Mucosa of descending colon (tissue), 3 donors: ENCODE measurements at regions not wholly inside any gene's neighbourhood (a gene's known extent, or its start where the extent isn't known, plus 50 kb on each side); places are given as distances from the start of the nearest gene placed in this dataset.

Source experiments
- ATAC-seq: fragments of 200-7000 bp; cut with Tn5 transposase; one replicate; pipeline ENCODE4 v1.9.1; 2020; ENCODE audit warnings: mild to moderate bottlenecking, moderate library complexity
- DNase-seq, 3 donors: peaks; one replicate each; pipeline ENCODE4 v3.0.0-alpha.2; 2020
- H3K36me3 ChIP-seq: fragments of 200-600 bp; one replicate; pipeline ENCODE4 v1.8.0; 2021; ENCODE audit warnings: low read depth, mild to moderate bottlenecking
- H3K4me1 ChIP-seq: fragments of 200-600 bp; one replicate; pipeline ENCODE4 v1.8.0; 2021; ENCODE audit warnings: low read depth, mild to moderate bottlenecking
- H3K4me3 ChIP-seq: fragments of 200-600 bp; one replicate; pipeline ENCODE4 v1.8.0; 2021; ENCODE audit warnings: mild to moderate bottlenecking
- H3K9me3 ChIP-seq: fragments of 200-600 bp; one replicate; pipeline ENCODE4 v1.8.0; 2021; ENCODE audit warnings: mild to moderate bottlenecking
- CTCF ChIP-seq: fragments of 200-600 bp; IDR thresholded peaks from one replicate; pipeline ENCODE4 v1.8.0; 2022; ENCODE audit warnings: antibody characterized with exemption, mild to moderate bottlenecking
- intact Hi-C, 2 donors: fragments of 100-400 bp; cut with DNase I in 1 of 2; cut with micrococcal nuclease in 1 of 2; formaldehyde crosslinking; loops; one replicate each; pipeline versions ENCODE4 v1.11.0 to v1.11.1; 2022; cut with DNase I, micrococcal nuclease
- donor health status: DM: no; HTN: no; CAD: no; lungs with moderate emphysema.
- donor health status: DM: no; HTN: no; CAD: no.
- donor health status: DM: no; HTN: yes; CAD: no.

- H3K4me1 ChIP-seq: peaks cover 4% of the 10 kb centered on the region
- intact Hi-C loops: no loop called here
- TF ChIP-seq CTCF: no peak
- ATAC-seq (no peak), DNase-seq (no peak)
- no peak overlapping the region for H3K4me3 ChIP-seq
- H3K9me3 ChIP-seq: no peaks in the 10 kb centered on the region
- H3K36me3 ChIP-seq: no peaks in the 10 kb centered on the region
Observed at GRCh38 chr10:3672220-3672619, 112.8 kb downstream of the KLF6 start.

- no peaks in the 10 kb centered on the region for H3K9me3 ChIP-seq
- H3K4me3 ChIP-seq: no peak overlapping the region
- DNase-seq (no peak), ATAC-seq (no peak)
- peaks cover 4% of the 10 kb centered on the region for H3K4me1 ChIP-seq
- intact Hi-C loops: no loop called here
- no peaks in the 10 kb centered on the region for H3K36me3 ChIP-seq
- TF ChIP-seq CTCF: no peak
Observed at GRCh38 chr10:3671386-3671955, 113.5 kb downstream of the KLF6 start.

GRCh38 chr10:3668966-3669330, 116.1 kb downstream of the KLF6 start:
- Histone ChIP-seq H3K4me1 (peaks cover 4% of the 10 kb centered on the region), H3K36me3 (no peaks in the 10 kb centered on the region), H3K4me3 (no peak overlapping the region), H3K9me3 (no peaks in the 10 kb centered on the region)
- TF ChIP-seq CTCF: no peak
- peak; percentile 63 for ATAC-seq
- DNase-seq: no peak
- intact Hi-C loops: no loop called here

- TF ChIP-seq CTCF: no peak
- H3K9me3 ChIP-seq: no peaks in the 10 kb centered on the region
- no peak overlapping the region for H3K4me3 ChIP-seq
- no peaks in the 10 kb centered on the region for H3K36me3 ChIP-seq
- ATAC-seq (peak; percentile 88), DNase-seq (peak; percentile 52 to 76 (median 68))
- intact Hi-C loops: no loop called here
- peaks cover 4% of the 10 kb centered on the region for H3K4me1 ChIP-seq
Observed at GRCh38 chr10:3668276-3668965, 116.6 kb downstream of the KLF6 start.

GRCh38 chr10:3666525-3667302, 118.3 kb downstream of the KLF6 start:
- no peak for TF ChIP-seq CTCF
- Histone ChIP-seq H3K4me3 (no peak overlapping the region), H3K4me1 (peaks cover 4% of the 10 kb centered on the region), H3K36me3 (no peaks in the 10 kb centered on the region), H3K9me3 (no peaks in the 10 kb centered on the region)
- DNase-seq (peak in 2 of 3 donors; percentile 28 to 63), ATAC-seq (peak; percentile 35)
- intact Hi-C loops: no loop called here
